Stimulated activated CD4-positive, alpha-beta T cell treated with anti-CD3 and anti-CD28 coated beads, Interleukin-4, amount 100 ng/mL, for 4 hours (primary cell): ENCODE measurements at regions not wholly inside any gene's neighbourhood (a gene's known extent, or its start where the extent isn't known, plus 50 kb on each side); places are given as distances from the start of the nearest gene placed in this dataset.

Experiments used
- DNase-seq, 2 experiments: peaks; one replicate each; pipeline ENCODE4 v3.0.0-alpha.2; 2020

GRCh38 chr1:65688215-65688566 lies 104.5 kb upstream of the PDE4B start:
- DNase-seq = no peak

- DNase-seq = no peak
Observed at GRCh38 chr1:65688848-65689247, 103.8 kb upstream of the PDE4B start.

DNA sequence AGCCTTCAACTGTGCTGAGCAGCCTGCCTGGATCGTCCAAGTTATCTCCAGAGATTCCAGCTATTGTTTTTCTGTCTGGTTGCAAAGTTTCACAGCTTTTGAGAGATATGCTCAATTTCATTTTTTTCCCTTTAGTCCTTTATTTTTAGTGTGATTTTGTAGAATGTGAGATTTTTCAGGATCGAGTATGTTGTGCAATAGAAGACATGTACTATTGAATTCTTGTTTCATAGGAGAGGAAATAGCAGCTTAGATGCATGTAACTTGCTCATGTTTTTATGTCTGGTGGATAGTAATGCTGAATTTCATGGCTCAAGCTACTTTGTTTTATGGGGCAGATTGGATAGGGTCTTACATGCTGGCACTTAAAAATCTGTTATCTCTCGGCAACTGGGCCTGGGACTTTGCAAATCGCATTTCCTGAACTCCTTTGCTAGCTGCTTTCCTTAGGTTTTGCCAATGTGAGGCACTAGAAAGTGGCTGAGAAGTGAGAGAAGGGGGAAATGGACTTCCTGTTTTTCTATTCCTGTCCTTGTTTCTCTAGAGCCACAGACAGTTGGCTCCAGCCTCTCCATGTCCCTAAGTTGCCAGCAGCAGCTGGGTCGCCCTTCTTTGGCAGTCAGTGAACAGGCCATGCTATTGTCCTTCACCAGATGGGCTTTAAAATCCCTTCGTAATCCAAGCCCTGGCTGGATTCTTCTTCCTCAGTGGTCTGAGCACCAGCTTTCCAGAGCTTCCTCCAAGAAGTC lies 101.4 kb upstream of the PDE4B start:
- no peak for DNase-seq

- DNase-seq = no peak
Observed at GRCh38 chr1:65691972-65692371, 100.7 kb upstream of the PDE4B start.

- no peak for DNase-seq
Observed at GRCh38 chr1:65694126-65694525, 98.6 kb upstream of the PDE4B start.

- no peak for DNase-seq
Observed at GRCh38 chr1:65694933-65695332, 97.8 kb upstream of the PDE4B start.

- DNase-seq = no peak
Observed at GRCh38 chr1:65698590-65698989, 94.1 kb upstream of the PDE4B start.

- no peak for DNase-seq
Observed at GRCh38 chr1:65703853-65704252, 88.8 kb upstream of the PDE4B start.

- DNase-seq = no peak
Observed at GRCh38 chr1:65704318-65704717, 88.4 kb upstream of the PDE4B start.

DNA sequence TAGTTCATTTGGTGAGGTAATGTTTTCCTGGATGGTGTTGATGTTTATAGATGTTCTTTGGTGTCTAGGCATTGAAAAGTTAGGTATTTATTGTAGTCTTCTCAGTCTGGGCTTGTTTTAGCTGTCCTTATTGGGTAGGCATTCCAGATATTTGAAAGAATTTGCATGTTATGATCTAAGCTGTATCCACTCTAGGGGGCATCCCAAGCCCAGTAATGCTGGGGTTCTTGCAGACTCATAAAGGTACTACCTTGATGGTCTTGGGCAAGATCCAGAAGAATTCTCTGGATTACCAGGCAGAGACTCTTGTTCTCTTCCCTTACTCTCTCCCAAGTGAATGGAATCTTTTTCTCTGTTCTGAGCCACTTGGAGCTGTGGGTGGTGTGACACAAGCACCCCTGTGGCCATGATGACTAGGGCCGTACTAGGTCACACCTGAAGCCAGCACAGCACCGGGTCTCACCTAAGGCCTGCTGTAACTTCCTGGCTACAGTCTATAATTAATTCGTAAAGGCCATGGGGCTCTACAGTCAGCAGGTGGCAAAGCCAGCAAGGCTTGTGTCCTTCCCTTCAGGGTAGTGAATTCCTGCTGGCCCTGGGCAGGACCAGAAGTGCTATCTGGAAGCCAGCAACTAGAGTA lies 74.8 kb upstream of the PDE4B start:
- DNase-seq = no peak

DNA sequence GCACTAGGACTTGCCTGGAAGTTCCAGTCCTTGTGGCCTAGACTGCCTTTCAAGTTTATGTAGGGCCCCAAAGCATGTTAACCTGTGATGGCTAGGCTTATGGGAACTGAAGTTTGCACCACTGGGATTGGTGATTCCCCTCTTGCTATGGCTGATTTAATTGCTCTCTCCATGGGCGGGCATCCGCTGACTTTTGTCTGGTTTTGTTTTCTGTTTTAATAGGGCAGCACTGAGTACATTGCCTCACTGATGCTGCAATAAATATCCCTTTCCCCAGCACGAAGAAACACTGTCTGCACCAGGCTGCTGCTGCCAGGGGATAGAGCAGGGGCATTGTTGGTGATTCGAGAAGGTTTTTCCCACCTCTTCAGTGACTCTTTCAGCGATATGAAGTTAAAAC lies 73.3 kb upstream of the PDE4B start:
- no peak for DNase-seq

GRCh38 chr1:65722461-65722860 lies 70.2 kb upstream of the PDE4B start:
- DNase-seq = no peak

DNA sequence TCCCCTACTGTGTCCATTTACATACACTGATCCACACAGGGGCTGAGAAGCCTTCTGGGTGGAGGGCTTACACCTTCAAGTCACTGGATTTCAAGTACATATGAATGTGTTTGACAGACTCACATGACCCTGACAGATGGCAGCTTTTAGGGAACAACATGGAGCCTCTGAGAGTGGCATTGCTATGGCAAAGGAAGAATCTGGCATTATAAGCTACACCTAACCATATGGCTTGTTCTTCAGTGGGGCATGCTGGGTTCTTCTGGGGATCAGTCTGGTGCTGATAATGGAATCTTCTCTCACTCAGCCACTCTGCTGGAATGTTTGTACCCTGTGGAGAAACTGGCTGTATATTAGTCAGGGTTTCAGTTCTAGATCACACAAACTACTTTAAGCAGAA lies 68.5 kb upstream of the PDE4B start:
- no peak for DNase-seq

- DNase-seq = no peak
Observed at GRCh38 chr1:65725064-65725463, 67.6 kb upstream of the PDE4B start.

DNA sequence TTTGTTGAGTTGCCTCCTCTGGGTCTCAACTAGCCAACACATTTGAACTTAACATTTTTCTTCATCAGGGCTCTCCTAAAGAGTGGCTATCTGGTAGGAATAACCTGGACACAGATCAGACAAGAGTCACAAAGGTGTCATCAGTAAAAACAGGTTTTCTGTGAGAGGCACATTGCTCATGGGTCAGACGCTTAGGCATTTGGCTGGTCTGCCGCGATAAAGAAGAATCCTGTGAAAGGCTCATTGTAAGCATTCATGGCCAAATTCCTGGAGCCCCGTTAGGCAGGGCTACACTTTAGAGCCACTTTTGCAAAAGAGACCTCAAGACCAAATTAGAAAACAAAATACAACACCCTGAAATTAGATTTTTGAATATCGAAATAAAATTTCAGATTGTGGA lies 64.2 kb upstream of the PDE4B start:
- no peak for DNase-seq

DNA sequence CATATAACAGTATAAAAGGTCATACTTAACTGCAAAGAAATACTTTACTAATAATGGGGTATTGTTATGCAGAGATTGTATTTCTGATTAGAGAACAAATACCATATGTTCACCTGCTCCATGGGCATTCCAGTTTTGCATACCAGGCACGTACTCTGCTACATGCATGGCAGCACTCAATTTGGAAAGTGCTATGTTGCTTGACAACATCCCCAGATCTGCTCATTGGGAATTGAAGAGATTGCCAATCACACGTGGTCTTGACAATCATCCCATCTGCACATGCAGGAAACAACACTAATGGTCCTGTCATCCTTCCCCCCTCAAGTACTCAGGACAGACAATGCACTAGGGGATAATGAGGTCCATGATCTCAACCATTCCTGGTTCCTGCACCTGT lies 63.4 kb upstream of the PDE4B start:
- DNase-seq = no peak

GRCh38 chr1:65734979-65735378 lies 57.7 kb upstream of the PDE4B start:
- DNase-seq = no peak

GRCh38 chr1:65741993-65742392 lies 50.7 kb upstream of the PDE4B start:
- DNase-seq = no peak
